HEK293 (cell line): ENCODE measurements at regions not wholly inside any gene's neighbourhood (a gene's known extent, or its start where the extent isn't known, plus 50 kb on each side); places are given as distances from the start of the nearest gene placed in this dataset.

Experiments used
- CTCF ChIA-PET: fragments of 350-600 bp; formaldehyde crosslinking; extraction: SDS; loops from one replicate; lab custom pipeline; 2021; ENCODE audit warnings: antibody characterized with exemption; lab: Yijun Ruan, JAX
- POLR2A ChIA-PET: fragments of 300-600 bp; formaldehyde crosslinking; extraction: SDS; loops from one replicate; lab custom pipeline; 2020; ENCODE audit warnings: antibody characterized with exemption, inconsistent platforms; lab: Yijun Ruan, JAX
- H3K27ac ChIP-seq: fragments of 200-500 bp; sonication (Bioruptor generic); 2 replicates; pipeline ENCODE4 v1.5.1; 2014; ENCODE audit warnings: low read depth, low read length, control low read depth, inconsistent platforms; ENCODE audit errors: extremely low read depth
- H3K36me3 ChIP-seq, 2 experiments: fragments of 200-500 bp in 1 of 2; sonication (Bioruptor generic) in 1 of 2; 1 replicate in 1 of 2; 2 replicates in 1 of 2; pipeline ENCODE4 v1.5.1; 2014 to 2017; ENCODE audit warnings: inconsistent platforms in 2 of 2, low read length in 2 of 2; ENCODE audit not compliant: control insufficient read depth in 2 of 2, insufficient read depth in 1 of 2
- H3K4me1 ChIP-seq: fragments of 200-500 bp; sonication (Bioruptor generic); 2 replicates; pipeline ENCODE4 v1.5.1; 2014; ENCODE audit warnings: mild to moderate bottlenecking, low read length, inconsistent platforms; ENCODE audit not compliant: control insufficient read depth, insufficient read depth
- H3K4me3 ChIP-seq: 2 replicates; pipeline ENCODE4 v1.5.1; 2011; ENCODE audit warnings: low read depth, mild to moderate bottlenecking, control low read depth, low read length, moderate library complexity
- H3K9me3 ChIP-seq: fragments of 200-500 bp; sonication (Bioruptor generic); 2 replicates; pipeline ENCODE4 v1.5.1; 2014; ENCODE audit warnings: low read depth, low read length, inconsistent platforms; ENCODE audit not compliant: control insufficient read depth, insufficient read depth
- EGR2 ChIP-seq: fragments of 450-650 bp; formaldehyde crosslinking; IDR thresholded peaks from 2 replicates; pipeline ENCODE4 v1.5.1; 2016; ENCODE audit warnings: low read depth, missing biosample characterization, missing genetic modification characterization
- GFI1B ChIP-seq: fragments of 450-650 bp; formaldehyde crosslinking; IDR thresholded peaks from 2 replicates; pipeline ENCODE4 v1.5.1; 2016; ENCODE audit warnings: missing biosample characterization, missing genetic modification characterization
- GLIS1 ChIP-seq: fragments of 450-650 bp; formaldehyde crosslinking; IDR thresholded peaks from 2 replicates; pipeline ENCODE4 v1.5.1; 2016; ENCODE audit warnings: missing biosample characterization, missing genetic modification characterization
- INSM2 ChIP-seq: fragments of 450-650 bp; formaldehyde crosslinking; IDR thresholded peaks from 2 replicates; pipeline ENCODE4 v1.5.1; 2016; ENCODE audit warnings: missing biosample characterization, missing genetic modification characterization
- PRDM10 ChIP-seq: fragments of 450-650 bp; formaldehyde crosslinking; IDR thresholded peaks from 2 replicates; pipeline ENCODE4 v1.5.1; 2016; ENCODE audit warnings: missing biosample characterization, missing genetic modification characterization
- WT1 ChIP-seq: fragments of 450-650 bp; formaldehyde crosslinking; IDR thresholded peaks from 2 replicates; pipeline ENCODE4 v1.5.1; 2016; ENCODE audit warnings: missing biosample characterization, missing genetic modification characterization
- YY2 ChIP-seq: fragments of 450-650 bp; formaldehyde crosslinking; IDR thresholded peaks from 2 replicates; pipeline ENCODE4 v1.5.1; 2016; ENCODE audit warnings: missing biosample characterization, missing genetic modification characterization
- ZBTB20 ChIP-seq: fragments of 450-650 bp; formaldehyde crosslinking; IDR thresholded peaks from 2 replicates; pipeline ENCODE4 v1.5.1; 2016; ENCODE audit warnings: missing biosample characterization, missing genetic modification characterization
- ZEB2 ChIP-seq: fragments of 450-650 bp; formaldehyde crosslinking; IDR thresholded peaks from 2 replicates; pipeline ENCODE4 v1.5.1; 2016; ENCODE audit warnings: missing biosample characterization, missing genetic modification characterization
- ZIC2 ChIP-seq: fragments of 450-650 bp; formaldehyde crosslinking; IDR thresholded peaks from 2 replicates; pipeline ENCODE4 v1.5.1; 2016; ENCODE audit warnings: missing biosample characterization, missing genetic modification characterization
- ZNF132 ChIP-seq: fragments of 450-650 bp; formaldehyde crosslinking; IDR thresholded peaks from 2 replicates; pipeline ENCODE4 v1.5.1; 2017; ENCODE audit warnings: missing biosample characterization, missing genetic modification characterization, borderline replicate concordance
- ZNF133 ChIP-seq: fragments of 450-650 bp; formaldehyde crosslinking; IDR thresholded peaks from 2 replicates; pipeline ENCODE4 v1.5.1; 2016; ENCODE audit warnings: missing biosample characterization, missing genetic modification characterization
- ZNF138 ChIP-seq: fragments of 450-650 bp; formaldehyde crosslinking; IDR thresholded peaks from 2 replicates; pipeline ENCODE4 v1.5.1; 2016; ENCODE audit warnings: missing biosample characterization, missing genetic modification characterization, borderline replicate concordance
- ZNF155 ChIP-seq: fragments of 450-650 bp; formaldehyde crosslinking; IDR thresholded peaks from 2 replicates; pipeline ENCODE4 v1.5.1; 2016; ENCODE audit warnings: missing biosample characterization, missing genetic modification characterization
- ZNF174 ChIP-seq: fragments of 450-650 bp; formaldehyde crosslinking; IDR thresholded peaks from 2 replicates; pipeline ENCODE4 v1.5.0; 2017; ENCODE audit warnings: missing biosample characterization, mild to moderate bottlenecking, missing genetic modification characterization
- ZNF24 ChIP-seq: fragments of 450-650 bp; formaldehyde crosslinking; IDR thresholded peaks from 2 replicates; pipeline ENCODE4 v1.5.1; 2016; ENCODE audit warnings: missing biosample characterization, missing genetic modification characterization
- ZNF248 ChIP-seq: fragments of 450-650 bp; formaldehyde crosslinking; IDR thresholded peaks from 2 replicates; pipeline ENCODE4 v1.5.1; 2017; ENCODE audit warnings: missing biosample characterization, missing genetic modification characterization
- ZNF311 ChIP-seq: fragments of 450-650 bp; formaldehyde crosslinking; IDR thresholded peaks from 2 replicates; pipeline ENCODE4 v1.5.1; 2017; ENCODE audit warnings: missing biosample characterization, missing genetic modification characterization, borderline replicate concordance
- ZNF37A ChIP-seq: fragments of 450-650 bp; IDR thresholded peaks from 2 replicates; pipeline ENCODE4 v1.5.1; 2018; ENCODE audit warnings: missing biosample characterization, missing genetic modification characterization
- ZNF398 ChIP-seq: fragments of 450-650 bp; formaldehyde crosslinking; IDR thresholded peaks from 2 replicates; pipeline ENCODE4 v1.5.1; 2017; ENCODE audit warnings: missing biosample characterization, missing genetic modification characterization
- ZNF513 ChIP-seq: fragments of 450-650 bp; IDR thresholded peaks from 2 replicates; pipeline ENCODE4 v1.5.1; 2018; ENCODE audit warnings: missing biosample characterization, missing genetic modification characterization
- ZNF571 ChIP-seq: fragments of 450-650 bp; formaldehyde crosslinking; IDR thresholded peaks from 2 replicates; pipeline ENCODE4 v1.5.0; 2017; ENCODE audit warnings: missing biosample characterization, missing genetic modification characterization
- ZNF585B ChIP-seq: fragments of 450-650 bp; formaldehyde crosslinking; IDR thresholded peaks from 2 replicates; pipeline ENCODE4 v1.5.1; 2016; ENCODE audit warnings: missing biosample characterization, missing genetic modification characterization
- ZNF610 ChIP-seq: fragments of 450-650 bp; formaldehyde crosslinking; IDR thresholded peaks from 2 replicates; pipeline ENCODE4 v1.5.1; 2016; ENCODE audit warnings: missing biosample characterization, missing genetic modification characterization, borderline replicate concordance
- ZNF623 ChIP-seq: fragments of 450-650 bp; formaldehyde crosslinking; IDR thresholded peaks from 2 replicates; pipeline ENCODE4 v1.5.1; 2016; ENCODE audit warnings: missing biosample characterization, missing genetic modification characterization
- ZNF707 ChIP-seq: fragments of 450-650 bp; formaldehyde crosslinking; IDR thresholded peaks from 2 replicates; pipeline ENCODE4 v1.5.1; 2016; ENCODE audit warnings: missing biosample characterization, missing genetic modification characterization
- ZNF76 ChIP-seq: fragments of 450-650 bp; formaldehyde crosslinking; IDR thresholded peaks from 2 replicates; pipeline ENCODE4; 2016; ENCODE audit warnings: low read depth, missing biosample characterization, missing genetic modification characterization, borderline replicate concordance
- ZNF792 ChIP-seq: fragments of 450-650 bp; formaldehyde crosslinking; IDR thresholded peaks from 2 replicates; pipeline ENCODE4 v1.5.1; 2016; ENCODE audit warnings: missing biosample characterization, missing genetic modification characterization

GRCh38 chr6:169933251-169933821, 181.9 kb downstream of the ERMARD start (continued):
- TF ChIP-seq ZNF571 (tag by site-specific recombination) (no peak), ZNF311 (tag by site-specific recombination) (no peak), ZNF707 (tag by site-specific recombination) (no peak), WT1 (tag by site-specific recombination) (no peak), ZNF132 (tag by site-specific recombination) (no peak), GLIS1 (no peak), INSM2 (tag by site-specific recombination) (no peak)

- H3K9me3 ChIP-seq = no peaks in the 10 kb centered on the region
- POLR2A ChIA-PET = no interaction called here
- H3K4me1 ChIP-seq = no peaks in the 10 kb centered on the region
- no peak overlapping the region for H3K4me3 ChIP-seq
- CTCF ChIA-PET = interaction anchor here (0.6 to 1.0 kb wide), 3 partner anchors 10 to 144 kb away, joined by 3 to 5 read pairs (median 5); no protein-coding TSS in a partner anchor
- TF ChIP-seq ZNF174 (tag by site-specific recombination) (no peak), ZNF76 (no peak), PRDM10 (tag by site-specific recombination) (no peak), ZNF155 (tag by site-specific recombination) (no peak), ZNF24 (no peak), ZIC2 (no peak)
- H3K27ac ChIP-seq = no peak overlapping the region
- no peaks in the 10 kb centered on the region for H3K36me3 ChIP-seq
Observed at GRCh38 chr6:169932491-169932890, 181.1 kb downstream of the ERMARD start.

GRCh38 chr6:169931261-169931660, 179.8 kb downstream of the ERMARD start:
- Histone ChIP-seq H3K4me1 (no peaks in the 10 kb centered on the region), H3K9me3 (no peaks in the 10 kb centered on the region), H3K4me3 (no peak overlapping the region), H3K27ac (no peak overlapping the region), H3K36me3 (no peaks in the 10 kb centered on the region)
- ChIA-PET CTCF (interaction anchor here (0.6 kb wide), 1 partner anchor 12 kb away, joined by 3 read pairs; no protein-coding TSS in a partner anchor), POLR2A (no interaction called here)
- TF ChIP-seq ZBTB20 (tag by site-specific recombination) (no peak), ZNF623 (tag by site-specific recombination) (no peak), ZNF610 (tag by site-specific recombination) (no peak), ZNF133 (tag by site-specific recombination) (no peak), ZNF398 (tag by site-specific recombination) (no peak), ZNF37A (tag by site-specific recombination) (no peak), ZNF513 (no peak), EGR2 (tag by site-specific recombination) (no peak), ZNF585B (no peak), YY2 (tag by site-specific recombination) (no peak), ZEB2 (tag by site-specific recombination) (no peak), GFI1B (tag by site-specific recombination) (no peak), ZNF138 (tag by site-specific recombination) (no peak), ZNF248 (tag by site-specific recombination) (no peak), ZNF792 (tag by site-specific recombination) (no peak)
